ENCODE measurements at regions not wholly inside any gene's neighbourhood (a gene's known extent, or its start where the extent isn't known, plus 50 kb on each side); places are given as distances from the start of the nearest gene placed in this dataset.

- TF ChIP-seq CTCF (IDR thresholded peaks at IDR 0.05) (no peak), POLR2A (IDR thresholded peaks at IDR 0.05) (no peak), EP300 (IDR thresholded peaks at IDR 0.05) (no peak), POLR2AphosphoS5 (IDR thresholded peaks at IDR 0.05) (no peak)
These were observed 56.2 kb downstream of the GGTLC2 start for GRCh38 chr22:22700631-22701030.

All from sigmoid colon (tissue), 4 donors.